IMR-90 (cell line): ENCODE measurements at regions not wholly inside any gene's neighbourhood (a gene's known extent, or its start where the extent isn't known, plus 50 kb on each side); places are given as distances from the start of the nearest gene placed in this dataset.

Experiments
- ATAC-seq: fragments of 200-7000 bp; cut with Tn5 transposase; 2 replicates; pipeline ENCODE4 v1.9.1; 2020; ENCODE audit warnings: low read depth, mild to moderate bottlenecking, moderate library complexity
- BruUV-seq: library from RNA; stranded (reverse); fragments of 400-500 nt; replicated peaks from 2 replicates; lab custom pipeline; 2021; lab: Mats Ljungman, UMichigan
- CTCF ChIA-PET: fragments of 300-600 bp; formaldehyde crosslinking; extraction: SDS; loops from one replicate; lab custom pipeline; 2021; ENCODE audit warnings: antibody characterized with exemption; lab: Yijun Ruan, JAX
- POLR2A ChIA-PET: fragments of 300-600 bp; sonication (Branson Sonifier 250); formaldehyde crosslinking; loops from one replicate; lab custom pipeline; 2022; ENCODE audit warnings: antibody characterized with exemption; ENCODE audit not compliant: unreplicated experiment; lab: Charles Lee
- DNase-seq: peaks from one replicate; pipeline ENCODE4 v3.0.0; 2013
- H2AFZ ChIP-seq: replicated peaks from 2 replicates; pipeline ENCODE3; 2013; ENCODE audit warnings: low read length, mild to moderate bottlenecking; ENCODE audit not compliant: poor library complexity
- H2AK5ac ChIP-seq: 2 replicates; pipeline ENCODE4 v1.6.1; 2013; ENCODE audit warnings: low read depth, low read length, inconsistent platforms
- H2AK9ac ChIP-seq: replicated peaks from 2 replicates; pipeline ENCODE3; 2013; ENCODE audit warnings: mild to moderate bottlenecking, low read depth, low read length, moderate library complexity; ENCODE audit not compliant: poor library complexity
- H2BK120ac ChIP-seq: 2 replicates; pipeline ENCODE4 v1.6.1; 2013; ENCODE audit warnings: low read depth, low read length, inconsistent platforms
- H2BK15ac ChIP-seq: 3 replicates; pipeline ENCODE4 v1.6.1; 2013; ENCODE audit warnings: low read depth, low read length, inconsistent platforms
- H2BK20ac ChIP-seq: 2 replicates; pipeline ENCODE4 v1.6.1; 2013; ENCODE audit warnings: low read depth, mild to moderate bottlenecking, inconsistent platforms, low read length, moderate library complexity
- H2BK5ac ChIP-seq: 2 replicates; pipeline ENCODE4 v1.6.1; 2013; ENCODE audit warnings: mild to moderate bottlenecking, low read depth, low read length, inconsistent platforms; ENCODE audit not compliant: poor library complexity, severe bottlenecking
- H3K14ac ChIP-seq: replicated peaks from 2 replicates; pipeline ENCODE4 v1.6.1; 2013; ENCODE audit warnings: low read depth, low read length, inconsistent platforms
- H3K18ac ChIP-seq: 2 replicates; pipeline ENCODE4 v1.6.1; 2013; ENCODE audit warnings: low read depth, low read length, control low read depth
- H3K23ac ChIP-seq: 2 replicates; pipeline ENCODE4 v1.6.1; 2013; ENCODE audit warnings: low read depth, low read length, inconsistent platforms
- H3K27ac ChIP-seq: 2 replicates; pipeline ENCODE4 v1.5.1; 2013; ENCODE audit warnings: mild to moderate bottlenecking, control low read depth, low read length; ENCODE audit not compliant: insufficient read depth
- H3K27me3 ChIP-seq: 2 replicates; pipeline ENCODE4 v1.6.1; 2013; ENCODE audit warnings: low read length; ENCODE audit not compliant: control insufficient read depth, insufficient read depth
- H3K36me3 ChIP-seq: 2 replicates; pipeline ENCODE4 v1.6.1; 2013; ENCODE audit warnings: low read length, mixed read lengths; ENCODE audit not compliant: control insufficient read depth, insufficient read depth
- H3K4ac ChIP-seq: 2 replicates; pipeline ENCODE4 v1.6.1; 2013; ENCODE audit warnings: low read depth, low read length, inconsistent platforms
- H3K4me1 ChIP-seq: 2 replicates; pipeline ENCODE4 v1.6.1; 2013; ENCODE audit warnings: low read length, mixed read lengths; ENCODE audit not compliant: control insufficient read depth, insufficient read depth
- H3K4me2 ChIP-seq: 2 replicates; pipeline ENCODE4 v1.6.1; 2013; ENCODE audit warnings: low read depth, mild to moderate bottlenecking, control low read depth, low read length, moderate library complexity
- H3K4me3 ChIP-seq: 2 replicates; pipeline ENCODE4 v1.5.1; 2013; ENCODE audit warnings: low read depth, mild to moderate bottlenecking, control low read depth, low read length, moderate library complexity; ENCODE audit not compliant: insufficient read depth
- H3K56ac ChIP-seq: 2 replicates; pipeline ENCODE4 v1.6.1; 2013; ENCODE audit warnings: low read length, inconsistent platforms; ENCODE audit not compliant: insufficient read depth; ENCODE audit errors: extremely low read depth
- H3K79me1 ChIP-seq, 2 experiments: 2 replicates each; pipeline ENCODE4 v1.6.1; 2013; ENCODE audit warnings: low read length in 2 of 2, inconsistent platforms in 1 of 2, low read depth in 1 of 2
- H3K9ac ChIP-seq: 2 replicates; pipeline ENCODE4 v1.6.1; 2013; ENCODE audit warnings: low read depth, low read length, control low read depth
- H3K9me1 ChIP-seq: 2 replicates; pipeline ENCODE4 v1.6.1; 2013; ENCODE audit warnings: low read length, inconsistent platforms; ENCODE audit not compliant: insufficient read depth
- H3K9me3 ChIP-seq: 2 replicates; pipeline ENCODE4 v1.6.1; 2013; ENCODE audit warnings: low read length; ENCODE audit not compliant: control insufficient read depth, insufficient read depth
- H4K20me1 ChIP-seq: 2 replicates; pipeline ENCODE4 v1.6.1; 2013; ENCODE audit warnings: low read length, inconsistent platforms; ENCODE audit not compliant: insufficient read depth
- H4K5ac ChIP-seq: 2 replicates; pipeline ENCODE4 v1.6.1; 2013; ENCODE audit warnings: mild to moderate bottlenecking, low read depth, low read length, control low read depth
- H4K8ac ChIP-seq, 2 experiments: 2 replicates each; pipeline ENCODE4 v1.6.1; 2013; ENCODE audit warnings: low read depth in 2 of 2, low read length in 2 of 2, control low read depth in 1 of 2, inconsistent platforms in 1 of 2
- H4K91ac ChIP-seq: 2 replicates; pipeline ENCODE4 v1.6.1; 2013; ENCODE audit warnings: low read depth, low read length, inconsistent platforms; ENCODE audit not compliant: insufficient read depth
- BHLHE40 ChIP-seq: fragments of 150-350 bp; IDR thresholded peaks from 2 replicates; pipeline ENCODE4 v1.6.1; 2016; ENCODE audit warnings: mild to moderate bottlenecking, low read depth, low read length
- CEBPB ChIP-seq: IDR thresholded peaks from 2 replicates; pipeline ENCODE4 v1.6.1; 2012; ENCODE audit warnings: low read depth, low read length, improper control_type of control experiment
- CHD1 ChIP-seq: IDR thresholded peaks from 2 replicates; pipeline ENCODE4 v1.6.1; 2012; ENCODE audit warnings: low read depth, low read length, improper control_type of control experiment
- FOS ChIP-seq: fragments of 150-350 bp; IDR thresholded peaks from 2 replicates; pipeline ENCODE4 v1.6.1; 2016; ENCODE audit warnings: low read depth, low read length
- MAFK ChIP-seq: IDR thresholded peaks from 2 replicates; pipeline ENCODE4 v1.6.1; 2012; ENCODE audit warnings: low read depth, low read length, improper control_type of control experiment
- MXI1 ChIP-seq: IDR thresholded peaks from 2 replicates; pipeline ENCODE4 v1.6.1; 2012; ENCODE audit warnings: low read depth, mild to moderate bottlenecking, low read length, moderate library complexity, borderline replicate concordance
- NFE2L2 ChIP-seq: fragments of 150-350 bp; IDR thresholded peaks from 2 replicates; pipeline ENCODE4 v1.6.1; 2016; ENCODE audit warnings: low read depth, mild to moderate bottlenecking, low read length
- RCOR1 ChIP-seq: IDR thresholded peaks from 2 replicates; pipeline ENCODE4 v1.6.1; 2012; ENCODE audit warnings: mild to moderate bottlenecking, low read length, improper control_type of control experiment; ENCODE audit not compliant: insufficient replicate concordance
- RFX5 ChIP-seq: IDR thresholded peaks from 2 replicates; pipeline ENCODE4 v1.8.0; 2012; ENCODE audit warnings: low read depth, mild to moderate bottlenecking, low read length, moderate library complexity
- SMC3 ChIP-seq: fragments of 150-350 bp; IDR thresholded peaks from 2 replicates; pipeline ENCODE4 v1.6.1; 2016; ENCODE audit warnings: low read depth, mild to moderate bottlenecking, antibody characterized with exemption, low read length, moderate library complexity
- whole genome bisulfite sequencing, 2 experiments: methylation state at CpG; one replicate each; pipeline versions ENCODE4 v1.1.5 to v1.1.7; 2013; ENCODE audit warnings: missing lambda C conversion rate in 2 of 2; ENCODE audit not compliant: insufficient read length in 1 of 2; ENCODE audit errors: extremely low coverage in 2 of 2; 5-methylcytosine and 5-hydroxymethylcytosine counted together
- dilution Hi-C: fragments of 300-500 bp; cut with HindIII; formaldehyde crosslinking; loops from one replicate; pipeline ENCODE4 v1.14.3; 2018; ENCODE audit warnings: low sequenced_read_pairs; ENCODE audit not compliant: unreplicated experiment
- in situ Hi-C: fragments of 300-500 bp; cut with MboI; formaldehyde crosslinking; loops from 3 replicates; pipeline ENCODE4 v1.14.3; 2019; ENCODE audit warnings: low sequenced_read_pairs, inconsistent platforms, mixed read lengths
- intact Hi-C: fragments of 100-400 bp; cut with micrococcal nuclease; formaldehyde crosslinking; loops from 2 replicates; pipeline ENCODE4 v1.10.0; 2022
- TF ChIP-seq, protein P1 (sequence below): fragments of 150-350 bp; IDR thresholded peaks from 2 replicates; pipeline ENCODE4 v1.6.1; 2017; ENCODE audit warnings: mild to moderate bottlenecking, antibody characterized with exemption, low read length, low read depth
- TF ChIP-seq, protein P2 (sequence below): fragments of 150-350 bp; IDR thresholded peaks from 2 replicates; pipeline ENCODE4 v1.6.1; 2016; ENCODE audit warnings: low read depth, mild to moderate bottlenecking, low read length, moderate library complexity, borderline replicate concordance

DNA sequence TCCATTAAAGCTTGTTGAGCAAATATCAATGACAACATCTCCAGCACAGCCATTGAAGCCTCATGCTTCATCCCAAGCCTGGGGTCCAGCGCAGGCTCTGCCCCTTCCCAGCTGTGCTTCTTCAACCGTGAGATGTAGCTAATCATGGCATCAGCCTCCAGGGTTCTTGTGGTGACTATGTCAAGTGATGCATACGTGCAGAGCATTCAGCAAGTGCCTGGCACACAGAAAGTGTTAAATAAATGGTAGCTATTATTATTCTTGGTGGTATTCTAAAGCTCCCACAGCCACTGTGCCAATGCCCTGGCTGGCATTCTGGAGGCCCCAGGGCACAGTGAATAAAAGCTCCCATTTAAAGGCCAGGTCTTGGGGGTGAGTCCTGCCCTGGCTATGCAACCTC is 146.6 kb downstream of the WDR11 start:
- no peak for ATAC-seq
- Histone ChIP-seq H3K27ac (no peak overlapping the region), H3K4me1 (no peaks in the 10 kb centered on the region), H3K14ac (no peak overlapping the region), H2BK20ac (no peak overlapping the region), H2BK120ac (no peak overlapping the region), H3K27me3 (no peaks in the 10 kb centered on the region), H2BK5ac (no peak overlapping the region), H4K20me1 (no peaks in the 10 kb centered on the region), H3K56ac (no peak overlapping the region), H3K9me1 (no peaks in the 10 kb centered on the region), H2AK9ac (no peak overlapping the region), H3K9ac (no peak overlapping the region), H3K4me2 (no peak overlapping the region), H4K8ac (no peak overlapping the region), H3K79me1 (no peaks in the 10 kb centered on the region), H3K4me3 (no peak overlapping the region), H2AK5ac (no peak overlapping the region), H3K9me3 (peaks cover 44% of the 10 kb centered on the region), H2AFZ (no peak overlapping the region), H4K5ac (no peak overlapping the region), H3K36me3 (no peaks in the 10 kb centered on the region), H2BK15ac (no peak overlapping the region), H4K91ac (no peak overlapping the region), H3K18ac (no peak overlapping the region), H3K23ac (no peak overlapping the region), H3K4ac (no peak overlapping the region)
- intact Hi-C loops (no loop called here), in situ Hi-C loops (no loop called here), dilution Hi-C loops (no loop called here)
- DNase-seq = no peak
- CTCF ChIA-PET = no interaction called here
- POLR2A ChIA-PET = no interaction called here
- no CpG with 5 or more reads among the region's 3 CpGs for WGBS, 2 experiments
- TF ChIP-seq NFE2L2 (no peak), MAFK (no peak), RFX5 (no peak), MXI1 (no peak), RCOR1 (no peak), SMC3 (no peak), CHD1 (no peak), CEBPB (no peak), BHLHE40 (no peak), FOS (no peak)
- TF ChIP-seq, protein P1, sequence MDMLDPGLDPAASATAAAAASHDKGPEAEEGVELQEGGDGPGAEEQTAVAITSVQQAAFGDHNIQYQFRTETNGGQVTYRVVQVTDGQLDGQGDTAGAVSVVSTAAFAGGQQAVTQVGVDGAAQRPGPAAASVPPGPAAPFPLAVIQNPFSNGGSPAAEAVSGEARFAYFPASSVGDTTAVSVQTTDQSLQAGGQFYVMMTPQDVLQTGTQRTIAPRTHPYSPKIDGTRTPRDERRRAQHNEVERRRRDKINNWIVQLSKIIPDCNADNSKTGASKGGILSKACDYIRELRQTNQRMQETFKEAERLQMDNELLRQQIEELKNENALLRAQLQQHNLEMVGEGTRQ = no peak
- TF ChIP-seq, protein P2, sequence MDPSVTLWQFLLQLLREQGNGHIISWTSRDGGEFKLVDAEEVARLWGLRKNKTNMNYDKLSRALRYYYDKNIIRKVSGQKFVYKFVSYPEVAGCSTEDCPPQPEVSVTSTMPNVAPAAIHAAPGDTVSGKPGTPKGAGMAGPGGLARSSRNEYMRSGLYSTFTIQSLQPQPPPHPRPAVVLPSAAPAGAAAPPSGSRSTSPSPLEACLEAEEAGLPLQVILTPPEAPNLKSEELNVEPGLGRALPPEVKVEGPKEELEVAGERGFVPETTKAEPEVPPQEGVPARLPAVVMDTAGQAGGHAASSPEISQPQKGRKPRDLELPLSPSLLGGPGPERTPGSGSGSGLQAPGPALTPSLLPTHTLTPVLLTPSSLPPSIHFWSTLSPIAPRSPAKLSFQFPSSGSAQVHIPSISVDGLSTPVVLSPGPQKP = no peak
- no TSS peak for BruUV-seq
